K562 (cell line): ENCODE measurements at regions not wholly inside any gene's neighbourhood (a gene's known extent, or its start where the extent isn't known, plus 50 kb on each side); places are given as distances from the start of the nearest gene placed in this dataset.
A peak's percentile ranks its signal among the peaks of the same experiment; 100 is the strongest.

ENCODE experiments used
- ATAC-seq: fragments of 200-7000 bp; cut with Tn5 transposase; 3 replicates; pipeline ENCODE4 v1.9.1; 2020; ENCODE audit warnings: moderate library complexity
- BruUV-seq: library from RNA; stranded (reverse); fragments of 400-500 nt; replicated peaks from 2 replicates; lab custom pipeline; 2021; lab: Mats Ljungman, UMichigan
- CTCF ChIA-PET: fragments of 300-600 bp; formaldehyde crosslinking; extraction: SDS; loops from one replicate; lab custom pipeline; 2021; ENCODE audit warnings: low intra/inter-chr PET ratio; lab: Yijun Ruan, JAX
- POLR2A ChIA-PET: fragments of 300-600, 350-650 bp; sonication (Branson Sonifier 250); formaldehyde crosslinking; extraction: SDS; loops from one replicate; lab custom pipeline; 2021; ENCODE audit warnings: antibody characterized with exemption, inconsistent platforms; lab: Yijun Ruan, JAX
- DNase-seq, 4 experiments: peaks; one replicate each; pipeline versions ENCODE4 v3.0.0 to v3.0.0-alpha.2; 2011 to 2018; ENCODE audit warnings: low spot score in 3 of 4, mixed read lengths in 3 of 4; ENCODE audit errors: extremely low read depth in 1 of 4
- FAIRE-seq: peaks from 2 replicates; lab custom pipeline; 2011; peaks lifted over from hg19 to GRCh38; lab: Jason Lieb, UNC
- H2AFZ ChIP-seq: 2 replicates; pipeline ENCODE4 v1.6.0; 2011; ENCODE audit warnings: low read depth, low read length, control low read depth, inconsistent platforms
- H3K27ac ChIP-seq: fragments of 200-600 bp; 3 replicates; pipeline ENCODE4 v1.8.0; 2011; ENCODE audit warnings: low read depth, mild to moderate bottlenecking, control low read depth, inconsistent platforms, low read length, moderate library complexity, mixed read lengths; ENCODE audit errors: extremely low read depth
- H3K27me3 ChIP-seq, 2 experiments: fragments of 300-600 bp in 1 of 2; 2 replicates in 1 of 2; 3 replicates in 1 of 2; pipeline versions ENCODE4 v1.6.0 to v1.8.0; 2011; ENCODE audit warnings: inconsistent platforms in 2 of 2, low read length in 2 of 2, mild to moderate bottlenecking in 1 of 2, mixed read lengths in 1 of 2, moderate library complexity in 1 of 2; ENCODE audit not compliant: control insufficient read depth in 2 of 2, insufficient read depth in 2 of 2
- H3K36me3 ChIP-seq: fragments of 300-600 bp; 3 replicates; pipeline ENCODE4 v1.8.0; 2011; ENCODE audit warnings: mild to moderate bottlenecking, low read length, inconsistent platforms; ENCODE audit not compliant: control insufficient read depth, insufficient read depth
- H3K4me1 ChIP-seq, 2 experiments: fragments of 200-600 bp in 1 of 2; replicated peaks in 1 of 2; 2 replicates in 1 of 2; 3 replicates in 1 of 2; pipeline versions ENCODE4 v1.5.1 to v1.8.0; 2011; ENCODE audit warnings: inconsistent platforms in 2 of 2, low read length in 2 of 2, mild to moderate bottlenecking in 1 of 2, mixed read lengths in 1 of 2, moderate library complexity in 1 of 2; ENCODE audit not compliant: control insufficient read depth in 2 of 2, insufficient read depth in 2 of 2
- H3K4me2 ChIP-seq: 2 replicates; pipeline ENCODE4 v1.6.1; 2011; ENCODE audit warnings: low read length, control low read depth, inconsistent platforms, mixed read lengths; ENCODE audit not compliant: insufficient read depth
- H3K4me3 ChIP-seq: fragments of 200-600 bp; sonication (generic), shearing (Covaris generic); 2 replicates; pipeline ENCODE4 v1.5.1; 2016; ENCODE audit warnings: control low read depth, inconsistent platforms
- H3K79me2 ChIP-seq: fragments of 200-600 bp; 3 replicates; pipeline ENCODE4 v1.8.0; 2011; ENCODE audit warnings: low read length, inconsistent platforms; ENCODE audit not compliant: control insufficient read depth, insufficient read depth
- H3K9ac ChIP-seq, 2 experiments: 2 replicates each; pipeline versions ENCODE4 v1.6.0 to v1.6.1; 2011; ENCODE audit warnings: low read depth in 2 of 2, low read length in 2 of 2, control low read depth in 1 of 2, inconsistent platforms in 1 of 2, mild to moderate bottlenecking in 1 of 2, mixed read lengths in 1 of 2; ENCODE audit not compliant: insufficient read depth in 1 of 2
- H3K9me1 ChIP-seq: one replicate; pipeline ENCODE4 v1.6.0; 2011; ENCODE audit warnings: inconsistent platforms, mild to moderate bottlenecking, low read length, moderate library complexity; ENCODE audit not compliant: control insufficient read depth, insufficient read depth
- H3K9me3 ChIP-seq: replicated peaks from 2 replicates; pipeline ENCODE4 v1.5.1; 2011; ENCODE audit warnings: low read depth, low read length, inconsistent platforms; ENCODE audit not compliant: control insufficient read depth, insufficient read depth
- H4K20me1 ChIP-seq: replicated peaks from 2 replicates; pipeline ENCODE4 v1.6.1; 2011; ENCODE audit warnings: low read length, inconsistent platforms, mixed read lengths; ENCODE audit not compliant: control insufficient read depth, insufficient read depth
- ATF1 ChIP-seq, 2 experiments: fragments of 450-650 bp in 1 of 2; IDR thresholded peaks; 2 replicates each; pipeline ENCODE4 v1.6.1; 2016; ENCODE audit warnings: missing compliant biosample characterization in 1 of 2, missing genetic modification characterization in 1 of 2
- BRD9 ChIP-seq: fragments of 450-650 bp; IDR thresholded peaks from 2 replicates; pipeline ENCODE4 v1.6.1; 2018; ENCODE audit warnings: low read depth; ENCODE audit not compliant: partially characterized antibody
- COPS2 ChIP-seq: fragments of 450-650 bp; conservative IDR thresholded peaks from 2 replicates; pipeline ENCODE4 v1.6.1; 2016; ENCODE audit warnings: mild to moderate bottlenecking, moderate library complexity
- E2F5 ChIP-seq: sonication (generic); formaldehyde crosslinking; IDR thresholded peaks from 2 replicates; pipeline ENCODE4 v1.8.0; 2022; ENCODE audit warnings: mild to moderate bottlenecking, missing genetic modification reagents
- FIP1L1 ChIP-seq: fragments of 200-400 bp; formaldehyde crosslinking; IDR thresholded peaks from 2 replicates; pipeline ENCODE4 v1.6.1; 2018; ENCODE audit warnings: mild to moderate bottlenecking, low read depth, low read length; ENCODE audit not compliant: poor library complexity, severe bottlenecking
- GATAD2B ChIP-seq: fragments of 450-650 bp; IDR thresholded peaks from 2 replicates; pipeline ENCODE4 v1.6.1; 2017; ENCODE audit warnings: mild to moderate bottlenecking, borderline replicate concordance
- L3MBTL2 ChIP-seq: fragments of 450-650 bp; IDR thresholded peaks from 2 replicates; pipeline ENCODE4 v1.6.1; 2016; ENCODE audit warnings: mild to moderate bottlenecking, moderate library complexity
- MIER1 ChIP-seq: fragments of 450-650 bp; IDR thresholded peaks from 2 replicates; pipeline ENCODE4 v1.6.1; 2016; ENCODE audit warnings: antibody characterized with exemption, mild to moderate bottlenecking, low read depth
- PCBP1 ChIP-seq: fragments of 200-400 bp; formaldehyde crosslinking; IDR thresholded peaks from 2 replicates; pipeline ENCODE4 v1.6.1; 2018; ENCODE audit warnings: mild to moderate bottlenecking, low read depth, low read length; ENCODE audit not compliant: poor library complexity, severe bottlenecking
- POLR2B ChIP-seq: fragments of 450-650 bp; IDR thresholded peaks from 2 replicates; pipeline ENCODE4 v1.6.1; 2018; ENCODE audit warnings: low read depth; ENCODE audit not compliant: partially characterized antibody
- PTBP1 ChIP-seq: fragments of 200-400 bp; formaldehyde crosslinking; IDR thresholded peaks from 2 replicates; pipeline ENCODE4 v1.6.1; 2017; ENCODE audit warnings: low read depth, low read length
- TGIF2 ChIP-seq: sonication (generic); formaldehyde crosslinking; IDR thresholded peaks from 2 replicates; pipeline ENCODE4 v1.8.1; 2022; ENCODE audit warnings: mild to moderate bottlenecking, missing genetic modification reagents, moderate library complexity
- ZNF184 ChIP-seq: sonication (generic); formaldehyde crosslinking; IDR thresholded peaks from 2 replicates; pipeline ENCODE4 v1.5.0; 2020; ENCODE audit warnings: missing genetic modification reagents
- ZNF407 ChIP-seq: fragments of 450-650 bp; IDR thresholded peaks from 2 replicates; pipeline ENCODE4 v1.6.1; 2016; ENCODE audit warnings: low read depth
- WGBS: fragments of 100-300 bp; shearing (Covaris generic); methylation state at CpG from one replicate; pipeline ENCODE4 v1.1.6; 2016; ENCODE audit warnings: low coverage, mixed read lengths; ENCODE audit not compliant: insufficient coverage; ENCODE audit errors: missing lambda C conversion rate; 5-methylcytosine and 5-hydroxymethylcytosine counted together
- in situ Hi-C: fragments of 300-500 bp; cut with MboI; formaldehyde crosslinking; loops from 4 replicates; pipeline ENCODE4 v1.15.0; 2018; ENCODE audit warnings: inconsistent platforms, mixed read lengths
- intact Hi-C: fragments of 100-400 bp; cut with micrococcal nuclease; formaldehyde crosslinking; loops from 2 replicates; pipeline ENCODE4 v1.14.2; 2022

- CTCF ChIA-PET = no interaction called here
- TF ChIP-seq PCBP1 (no peak), GATAD2B (no peak), FIP1L1 (no peak), BRD9 (no peak), ATF1 (CRISPR knock-in tag; IDR thresholded peaks at IDR 0.05) (no peak), ATF1 (tag; IDR thresholded peaks at IDR 0.05) (no peak), COPS2 (no peak), ZNF184 (CRISPR knock-in tag) (no peak), E2F5 (CRISPR knock-in tag) (no peak), L3MBTL2 (0 out of 2 replicates have a peak, but pooled peaks have one; percentile 43), PTBP1 (no peak), TGIF2 (CRISPR knock-in tag) (no peak), POLR2B (no peak), ZNF407 (no peak), MIER1 (no peak)
These were observed 192.9 kb upstream of the NUDT4 start for GRCh38 chr12:93184672-93185368.

More at GRCh38 chr12:93184672-93185368, 192.9 kb upstream of the NUDT4 start:
- in situ Hi-C loops = no loop called here
- intact Hi-C loops = no loop called here
- DNase-seq (no peak), ATAC-seq (peak; percentile 59), FAIRE-seq (no peak)
- H3K9ac ChIP-seq = no peak overlapping the region
- WGBS = 46% methylated on average over 3 of the region's 3 CpGs
- H3K27ac ChIP-seq = peak overlapping the region; percentile 14; the same call in 2 of the 3 replicates
- no peaks in the 10 kb centered on the region for H3K36me3 ChIP-seq
- H3K9me3 ChIP-seq = peaks cover under 1% of the 10 kb centered on the region; the same call in 1 of the 2 replicates
- POLR2A ChIA-PET = interaction anchor here (1.2 kb wide), 1 partner anchor 17 kb away, joined by 3 read pairs; no protein-coding TSS in a partner anchor
- no peaks in the 10 kb centered on the region for H4K20me1 ChIP-seq
- BruUV-seq = no TSS peak
- no peak overlapping the region for H3K4me3 ChIP-seq
- no peak overlapping the region for H3K4me2 ChIP-seq
- no peaks in the 10 kb centered on the region for H3K27me3 ChIP-seq
- H3K4me1 ChIP-seq = peaks cover 10 to 14% of the 10 kb centered on the region in 2 experiments; a peak in 4 of 5 replicates
- no peaks in the 10 kb centered on the region for H3K79me2 ChIP-seq
- peak overlapping the region; percentile 92 for H2AFZ ChIP-seq
- no peaks in the 10 kb centered on the region for H3K9me1 ChIP-seq
